Breast epithelium (tissue), 4 donors: ENCODE measurements at regions not wholly inside any gene's neighbourhood (a gene's known extent, or its start where the extent isn't known, plus 50 kb on each side); places are given as distances from the start of the nearest gene placed in this dataset.

Experiments
- DNase-seq, 2 donors: peaks; one replicate each; pipeline ENCODE4 v3.0.0-alpha.2; 2019; ENCODE audit warnings: low spot score in 2 of 2
- H3K27ac ChIP-seq, 2 donors: fragments of 200-600 bp; sonication (generic) in 1 of 2; one replicate each; pipeline ENCODE4 v1.5.1; 2016 to 2019; ENCODE audit warnings: mild to moderate bottlenecking in 1 of 2
- H3K27me3 ChIP-seq, 2 donors: fragments of 200-600 bp; sonication (generic) in 1 of 2; one replicate each; pipeline versions ENCODE4 v1.5.1 to v1.6.0; 2017 to 2019; ENCODE audit warnings: control low read depth in 1 of 2, mild to moderate bottlenecking in 1 of 2
- H3K36me3 ChIP-seq: fragments of 200-600 bp; one replicate; pipeline ENCODE4 v1.5.1; 2019
- H3K4me1 ChIP-seq, 2 donors: fragments of 200-600 bp; sonication (generic); one replicate each; pipeline ENCODE4 v1.5.1; 2016 to 2019; ENCODE audit warnings: control low read depth in 1 of 2
- H3K4me3 ChIP-seq, 3 donors: fragments of 200-600 bp; sonication (generic); 1 replicate in 2 of 3; 2 replicates in 1 of 3; pipeline ENCODE4 v1.5.1; 2016 to 2019; ENCODE audit warnings: mild to moderate bottlenecking in 3 of 3, moderate library complexity in 2 of 3
- H3K9me3 ChIP-seq, 2 donors: fragments of 200-600 bp; sonication (generic) in 1 of 2; one replicate each; pipeline ENCODE4 v1.5.1; 2016 to 2019; ENCODE audit warnings: control low read depth in 1 of 2
- POLR2A ChIP-seq: fragments of 450-650 bp; IDR thresholded peaks from one replicate; pipeline ENCODE4 v1.6.1; 2016; ENCODE audit warnings: antibody characterized with exemption, mild to moderate bottlenecking, moderate library complexity
- POLR2AphosphoS5 ChIP-seq, 3 donors: sonication (generic); formaldehyde crosslinking; IDR thresholded peaks; one replicate each; pipeline ENCODE4 v1.6.1; 2017; ENCODE audit warnings: antibody characterized with exemption in 3 of 3
- intact Hi-C: fragments of 100-400 bp; cut with DNase I; formaldehyde crosslinking; loops from one replicate; pipeline ENCODE4 v1.15.1; 2023; ENCODE audit warnings: low total_unique reads
- TF ChIP-seq, protein P1 (sequence below), 3 donors: fragments of 450-650 bp; IDR thresholded peaks; one replicate each; pipeline ENCODE4 v1.5.1; 2016 to 2017; ENCODE audit warnings: antibody characterized with exemption in 3 of 3, mild to moderate bottlenecking in 3 of 3, moderate library complexity in 3 of 3

DNA sequence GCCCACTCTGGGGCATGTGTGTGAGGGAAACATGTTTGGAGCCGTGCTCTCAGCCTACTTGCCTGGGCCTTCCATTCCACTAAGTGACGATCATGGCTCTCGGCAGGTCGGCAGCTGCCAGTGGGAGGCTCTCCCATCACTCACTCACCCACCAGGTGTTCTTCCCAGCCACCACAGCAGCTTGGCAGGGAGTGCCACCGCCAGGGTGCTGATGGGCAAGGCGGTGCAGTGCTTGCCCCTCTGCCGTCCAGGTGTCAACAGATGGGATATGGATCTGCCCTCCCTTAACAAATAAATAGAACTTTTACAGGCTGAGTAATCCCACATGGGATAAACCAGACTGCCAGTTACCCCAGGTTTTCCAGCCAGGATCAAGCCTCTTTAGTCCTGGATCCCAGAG is 205.5 kb upstream of the TMEM45B start:
- intact Hi-C loops: no loop called here
- TF ChIP-seq, protein P1, sequence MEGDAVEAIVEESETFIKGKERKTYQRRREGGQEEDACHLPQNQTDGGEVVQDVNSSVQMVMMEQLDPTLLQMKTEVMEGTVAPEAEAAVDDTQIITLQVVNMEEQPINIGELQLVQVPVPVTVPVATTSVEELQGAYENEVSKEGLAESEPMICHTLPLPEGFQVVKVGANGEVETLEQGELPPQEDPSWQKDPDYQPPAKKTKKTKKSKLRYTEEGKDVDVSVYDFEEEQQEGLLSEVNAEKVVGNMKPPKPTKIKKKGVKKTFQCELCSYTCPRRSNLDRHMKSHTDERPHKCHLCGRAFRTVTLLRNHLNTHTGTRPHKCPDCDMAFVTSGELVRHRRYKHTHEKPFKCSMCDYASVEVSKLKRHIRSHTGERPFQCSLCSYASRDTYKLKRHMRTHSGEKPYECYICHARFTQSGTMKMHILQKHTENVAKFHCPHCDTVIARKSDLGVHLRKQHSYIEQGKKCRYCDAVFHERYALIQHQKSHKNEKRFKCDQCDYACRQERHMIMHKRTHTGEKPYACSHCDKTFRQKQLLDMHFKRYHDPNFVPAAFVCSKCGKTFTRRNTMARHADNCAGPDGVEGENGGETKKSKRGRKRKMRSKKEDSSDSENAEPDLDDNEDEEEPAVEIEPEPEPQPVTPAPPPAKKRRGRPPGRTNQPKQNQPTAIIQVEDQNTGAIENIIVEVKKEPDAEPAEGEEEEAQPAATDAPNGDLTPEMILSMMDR (IDR thresholded peaks at IDR 0.05): no peak
- TF ChIP-seq POLR2A: no peak
- TF ChIP-seq POLR2AphosphoS5 (IDR thresholded peaks at IDR 0.05): no peak
- DNase-seq: no peak
- H3K9me3 ChIP-seq: no peaks in the 10 kb centered on the region
- no peaks in the 10 kb centered on the region for H3K27me3 ChIP-seq
- no peak overlapping the region for H3K27ac ChIP-seq
- peaks cover 0 to 14% of the 10 kb centered on the region in 2 donors for H3K4me1 ChIP-seq
- no peaks in the 10 kb centered on the region for H3K36me3 ChIP-seq
- H3K4me3 ChIP-seq: no peak overlapping the region

GRCh38 chr11:129610545-129610944 is 205.1 kb upstream of the TMEM45B start:
- no peak overlapping the region for H3K27ac ChIP-seq

GRCh38 chr11:129611661-129612446 is 203.8 kb upstream of the TMEM45B start:
- Histone ChIP-seq H3K9me3 (no peaks in the 10 kb centered on the region), H3K36me3 (no peaks in the 10 kb centered on the region), H3K27me3 (no peaks in the 10 kb centered on the region), H3K27ac (peak overlapping the region; percentile 70 to 73), H3K4me1 (peaks cover 0 to 14% of the 10 kb centered on the region in 2 donors), H3K4me3 (peak overlapping the region in 1 of 3 donors; percentile 19)
- DNase-seq: no peak
- no peak for TF ChIP-seq POLR2A
- TF ChIP-seq, protein P1 (IDR thresholded peaks at IDR 0.05): no peak
- TF ChIP-seq POLR2AphosphoS5 (IDR thresholded peaks at IDR 0.05): no peak
- intact Hi-C loops: no loop called here

More at GRCh38 chr11:129610545-129610944, 205.1 kb upstream of the TMEM45B start:
- no peak for DNase-seq
- TF ChIP-seq, protein P1 (IDR thresholded peaks at IDR 0.05): no peak
- Histone ChIP-seq H3K4me3 (no peak overlapping the region), H3K9me3 (no peaks in the 10 kb centered on the region), H3K27me3 (no peaks in the 10 kb centered on the region), H3K36me3 (no peaks in the 10 kb centered on the region), H3K4me1 (peaks cover 0 to 14% of the 10 kb centered on the region in 2 donors)
- intact Hi-C loops: no loop called here

- intact Hi-C loops: no loop called here
- peak overlapping the region in 2 of 3 donors; percentile 7 to 19 for H3K4me3 ChIP-seq
- TF ChIP-seq POLR2A: no peak
- no peak for TF ChIP-seq POLR2AphosphoS5 (IDR thresholded peaks at IDR 0.05)
- TF ChIP-seq, protein P1 (IDR thresholded peaks at IDR 0.05): no peak
- no peaks in the 10 kb centered on the region for H3K9me3 ChIP-seq
- no peaks in the 10 kb centered on the region for H3K36me3 ChIP-seq
- H3K27ac ChIP-seq: peak overlapping the region; percentile 70 to 73
- no peaks in the 10 kb centered on the region for H3K27me3 ChIP-seq
- no peak for DNase-seq
- H3K4me1 ChIP-seq: peaks cover 0 to 14% of the 10 kb centered on the region in 2 donors
Measured at GRCh38 chr11:129612447-129612961, 203.1 kb upstream of the TMEM45B start.

DNA sequence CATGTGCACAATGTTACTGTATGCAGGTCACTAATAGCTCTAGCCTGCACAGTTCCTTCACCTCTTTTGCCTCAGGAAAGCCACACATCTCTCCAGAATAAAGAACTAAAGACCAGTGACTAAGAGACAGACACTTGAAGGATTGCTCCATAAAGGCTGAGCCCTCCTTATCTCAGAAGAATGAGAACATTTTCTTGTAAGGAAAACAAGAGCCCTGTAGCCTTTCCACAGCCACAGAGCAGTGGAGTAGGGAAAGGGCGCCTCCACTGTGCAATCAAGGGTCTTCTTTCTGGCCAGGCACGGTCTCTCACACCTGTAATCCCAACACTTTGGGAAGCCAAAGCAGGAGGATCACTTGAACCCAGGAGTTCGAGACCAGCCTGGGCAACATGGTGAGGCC is 202.6 kb upstream of the TMEM45B start:
- intact Hi-C loops: no loop called here
- peaks cover 0 to 14% of the 10 kb centered on the region in 2 donors for H3K4me1 ChIP-seq

More for the DNA sequence above, 202.6 kb upstream of the TMEM45B start:
- no peak for DNase-seq
- TF ChIP-seq, protein P1 (IDR thresholded peaks at IDR 0.05): no peak
- TF ChIP-seq POLR2AphosphoS5 (IDR thresholded peaks at IDR 0.05) (no peak), POLR2A (no peak)
- Histone ChIP-seq H3K9me3 (no peaks in the 10 kb centered on the region), H3K27me3 (no peaks in the 10 kb centered on the region), H3K4me3 (no peak overlapping the region), H3K27ac (peak overlapping the region in 1 of 2 donors; percentile 73), H3K36me3 (no peaks in the 10 kb centered on the region)
